GM23248 (cell line): ENCODE measurements at regions not wholly inside any gene's neighbourhood (a gene's known extent, or its start where the extent isn't known, plus 50 kb on each side); places are given as distances from the start of the nearest gene placed in this dataset.

Source experiments
- DNase-seq: peaks from one replicate; pipeline ENCODE4 v3.0.0-alpha.2; 2015
- H2AFZ ChIP-seq: fragments of 200-600 bp; sonication (generic); 2 replicates; pipeline ENCODE4 v1.6.1; 2016; ENCODE audit warnings: antibody characterized with exemption
- H3F3A ChIP-seq: fragments of 200-600 bp; sonication (generic); 2 replicates; pipeline ENCODE4 v1.6.1; 2016; ENCODE audit warnings: mild to moderate bottlenecking, antibody characterized with exemption, mixed run types; ENCODE audit not compliant: insufficient read depth
- H3K27ac ChIP-seq: fragments of 200-600 bp; sonication (generic); 2 replicates; pipeline ENCODE4 v1.5.1; 2016; ENCODE audit warnings: mild to moderate bottlenecking
- H3K27me3 ChIP-seq: fragments of 200-600 bp; sonication (generic); replicated peaks from 2 replicates; pipeline ENCODE4 v1.6.1; 2016; ENCODE audit warnings: mild to moderate bottlenecking; ENCODE audit not compliant: insufficient read depth
- H3K36me3 ChIP-seq: fragments of 200-600 bp; sonication (generic); 2 replicates; pipeline ENCODE4 v1.6.1; 2016; ENCODE audit warnings: low read depth, mild to moderate bottlenecking
- H3K4me1 ChIP-seq: fragments of 200-600 bp; sonication (generic); 2 replicates; pipeline ENCODE4 v1.6.1; 2016; ENCODE audit warnings: mild to moderate bottlenecking; ENCODE audit not compliant: insufficient read depth
- H3K4me2 ChIP-seq: fragments of 200-600 bp; sonication (generic); one replicate; pipeline ENCODE4 v1.6.1; 2016; ENCODE audit warnings: mild to moderate bottlenecking; ENCODE audit not compliant: unreplicated experiment
- H3K4me3 ChIP-seq: fragments of 200-600 bp; sonication (generic); 2 replicates; pipeline ENCODE4 v1.5.1; 2016; ENCODE audit warnings: mild to moderate bottlenecking
- H3K79me2 ChIP-seq: fragments of 200-600 bp; sonication (generic); 2 replicates; pipeline ENCODE4 v1.6.1; 2016; ENCODE audit warnings: mild to moderate bottlenecking; ENCODE audit not compliant: insufficient read depth
- H3K9ac ChIP-seq: fragments of 200-600 bp; sonication (generic); 2 replicates; pipeline ENCODE4 v1.6.1; 2016; ENCODE audit warnings: mild to moderate bottlenecking
- H3K9me2 ChIP-seq: fragments of 200-600 bp; sonication (generic); 2 replicates; pipeline ENCODE4 v1.6.1; 2016; ENCODE audit warnings: mixed run types, mild to moderate bottlenecking, moderate library complexity; ENCODE audit not compliant: insufficient read depth
- H3K9me3 ChIP-seq: fragments of 200-600 bp; sonication (generic); one replicate; pipeline ENCODE4 v1.6.1; 2017; ENCODE audit warnings: low read depth
- H4K20me1 ChIP-seq: fragments of 200-600 bp; sonication (generic); 2 replicates; pipeline ENCODE4 v1.6.0; 2016; ENCODE audit not compliant: insufficient read depth
- EZH2 ChIP-seq: fragments of 200-600 bp; sonication (generic); IDR thresholded peaks from 2 replicates; pipeline ENCODE4 v1.6.1; 2018; ENCODE audit warnings: antibody characterized with exemption, mild to moderate bottlenecking; ENCODE audit not compliant: insufficient read depth, poor library complexity, severe bottlenecking
- EZH2phosphoT487 ChIP-seq: fragments of 200-600 bp; sonication (generic); IDR thresholded peaks from 2 replicates; pipeline ENCODE4 v1.6.1; 2018; ENCODE audit warnings: antibody characterized with exemption, moderate library complexity, mild to moderate bottlenecking, low read depth; ENCODE audit not compliant: insufficient read depth
- WGBS, 2 experiments: methylation state at CpG; one replicate each; pipeline ENCODE4 v1.1.6; 2015 to 2017; ENCODE audit warnings: low lambda C conversion rate in 2 of 2, low coverage in 1 of 2; ENCODE audit errors: missing lambda C conversion rate in 2 of 2; 5-methylcytosine and 5-hydroxymethylcytosine counted together
- in situ Hi-C: fragments of 300-500 bp; cut with MboI; formaldehyde crosslinking; loops from 2 replicates; pipeline ENCODE4 v1.15.0; 2020

DNA sequence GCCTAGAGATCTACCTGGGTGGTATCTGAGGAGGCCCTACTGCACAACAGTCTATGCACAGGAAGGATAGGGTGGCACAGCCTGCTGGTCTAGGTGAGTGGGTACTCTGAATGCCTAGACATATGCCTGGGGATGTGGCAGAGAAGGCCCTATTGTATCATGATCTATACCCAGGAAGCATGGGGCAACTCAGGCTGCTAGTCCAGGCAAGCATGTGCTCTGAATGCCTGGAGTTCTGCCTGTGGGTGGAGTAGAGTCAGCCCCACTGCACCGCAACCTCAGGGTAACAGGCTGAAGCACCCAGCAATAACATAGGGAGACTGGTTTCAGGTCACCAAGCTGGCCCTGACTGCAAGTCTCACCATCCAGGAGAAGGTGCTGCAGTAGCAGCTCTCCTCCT, 224.7 kb downstream of the MFSD1 start:
- H3K79me2 ChIP-seq, result no peaks in the 10 kb centered on the region
- H3K9me3 ChIP-seq, result no peaks in the 10 kb centered on the region
- no peaks in the 10 kb centered on the region for H3K27me3 ChIP-seq
- H3K4me1 ChIP-seq, result peaks cover 10% of the 10 kb centered on the region
- H3K27ac ChIP-seq, result no peak overlapping the region
- H3K9ac ChIP-seq, result no peak overlapping the region
- H3K36me3 ChIP-seq, result no peaks in the 10 kb centered on the region
- no peak for DNase-seq
- H3K9me2 ChIP-seq, result no peaks in the 10 kb centered on the region
- H4K20me1 ChIP-seq, result no peaks in the 10 kb centered on the region
- 70 to 73% methylated on average over 1 of the region's 1 CpG for WGBS, 2 experiments
- TF ChIP-seq EZH2phosphoT487 (no peak), EZH2 (no peak)
- no peak overlapping the region for H3K4me3 ChIP-seq
- in situ Hi-C loops, result no loop called here
- H2AFZ ChIP-seq, result no peak overlapping the region
- H3K4me2 ChIP-seq, result no peak overlapping the region
- H3F3A ChIP-seq, result no peaks in the 10 kb centered on the region; the same call in 1 of the 2 replicates

DNA sequence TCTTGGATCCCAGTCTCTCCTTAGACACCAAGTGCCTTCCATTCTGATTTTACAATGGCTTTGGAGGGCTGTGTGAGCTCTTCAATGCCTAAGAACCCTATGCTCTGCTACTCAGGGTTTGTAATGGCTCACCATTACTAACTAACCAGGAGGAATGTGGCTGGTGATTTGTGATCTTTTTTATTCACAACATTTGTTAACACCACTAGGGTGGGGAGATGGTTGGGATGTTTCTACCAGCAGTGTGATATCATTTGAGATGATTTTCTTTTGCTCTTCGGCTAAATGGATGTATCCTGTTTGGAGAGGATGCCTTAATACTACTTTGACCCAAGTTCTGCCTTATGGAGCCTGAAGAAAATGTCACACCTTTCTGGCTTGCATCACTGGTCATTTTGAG, 226.9 kb downstream of the MFSD1 start:
- no peaks in the 10 kb centered on the region for H3K27me3 ChIP-seq
- no peaks in the 10 kb centered on the region for H3K9me2 ChIP-seq
- H3F3A ChIP-seq, result no peaks in the 10 kb centered on the region; the same call in 1 of the 2 replicates
- no peaks in the 10 kb centered on the region for H3K9me3 ChIP-seq
- no peak overlapping the region for H3K4me3 ChIP-seq
- H3K27ac ChIP-seq, result no peak overlapping the region
- TF ChIP-seq EZH2 (no peak), EZH2phosphoT487 (no peak)
- in situ Hi-C loops, result no loop called here
- DNase-seq, result peak; percentile 4
- H3K79me2 ChIP-seq, result no peaks in the 10 kb centered on the region
- peaks cover 17% of the 10 kb centered on the region for H3K4me1 ChIP-seq
- no peak overlapping the region for H3K9ac ChIP-seq
- H4K20me1 ChIP-seq, result no peaks in the 10 kb centered on the region
- WGBS, 2 experiments, result 51 to 67% methylated on average over 1 of the region's 1 CpG
- H2AFZ ChIP-seq, result no peak overlapping the region
- H3K36me3 ChIP-seq, result no peaks in the 10 kb centered on the region
- H3K4me2 ChIP-seq, result no peak overlapping the region

DNA sequence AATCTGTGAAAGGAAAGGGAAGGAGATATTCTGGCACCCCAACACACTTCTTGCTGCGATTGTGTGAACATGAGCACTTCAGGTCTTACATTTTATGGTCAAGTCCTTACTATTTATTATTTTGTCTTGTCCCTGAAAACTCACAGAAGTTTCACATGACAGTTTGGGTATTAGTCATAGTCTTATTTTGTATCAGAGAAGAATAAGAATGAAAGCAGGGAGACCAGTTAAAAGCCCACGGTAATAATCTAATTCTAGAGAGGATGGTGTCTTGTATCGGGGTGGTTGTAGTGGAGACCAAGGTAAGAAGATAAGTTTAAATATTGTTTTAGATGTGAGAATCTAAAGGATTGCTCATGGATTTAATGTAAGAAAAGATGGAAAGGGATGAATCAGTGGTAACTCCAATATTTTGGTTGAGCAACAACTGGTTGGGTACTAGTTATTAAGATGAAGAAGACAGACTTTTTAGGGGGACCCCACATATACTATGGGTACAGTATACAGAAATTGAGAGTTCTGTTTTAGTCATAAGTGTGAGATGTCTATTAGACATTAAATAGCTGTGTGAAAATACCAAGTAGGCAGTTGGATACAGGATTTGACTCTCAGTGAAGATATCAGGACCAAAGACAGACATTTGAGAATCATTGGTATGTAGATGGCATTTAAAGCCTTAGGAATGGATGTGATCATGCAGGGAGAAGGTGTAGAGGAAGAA, 227.6 kb downstream of the MFSD1 start:
- H3K9ac ChIP-seq, result no peak overlapping the region

DNA sequence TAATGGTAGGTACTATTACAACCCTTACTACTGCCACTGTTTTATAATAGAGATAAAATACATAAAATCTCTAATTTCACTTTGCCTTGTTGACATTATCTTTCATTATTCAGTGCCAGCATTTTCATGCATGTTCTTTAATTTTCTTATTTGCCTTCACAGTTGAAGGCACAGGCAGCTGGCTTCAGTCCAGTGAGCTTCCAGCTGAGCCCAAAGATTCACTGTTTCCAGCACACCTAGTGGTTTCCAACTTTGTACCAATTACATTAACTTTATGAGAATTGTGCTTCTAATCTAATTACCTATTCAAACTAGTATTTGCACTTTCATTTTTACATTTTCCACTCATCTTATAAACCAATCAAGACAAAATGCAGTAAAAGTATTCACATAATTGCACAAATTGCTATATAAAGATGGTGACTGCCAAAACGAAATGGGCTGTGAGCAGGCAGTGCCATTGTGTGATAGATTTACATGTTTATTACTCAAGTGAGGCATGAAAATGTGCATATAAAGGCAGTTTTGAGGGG, 228.3 kb downstream of the MFSD1 start:
- Histone ChIP-seq H3K27me3 (no peaks in the 10 kb centered on the region), H3F3A (no peaks in the 10 kb centered on the region; the same call in 1 of the 2 replicates), H3K4me3 (no peak overlapping the region), H3K4me2 (no peak overlapping the region), H2AFZ (no peak overlapping the region), H3K79me2 (no peaks in the 10 kb centered on the region), H3K9me2 (no peaks in the 10 kb centered on the region), H3K9me3 (no peaks in the 10 kb centered on the region), H3K27ac (no peak overlapping the region), H3K9ac (no peak overlapping the region), H3K4me1 (peaks cover 17% of the 10 kb centered on the region), H3K36me3 (no peaks in the 10 kb centered on the region), H4K20me1 (no peaks in the 10 kb centered on the region)
- TF ChIP-seq EZH2phosphoT487 (no peak), EZH2 (no peak)
- WGBS, 2 experiments, result 22 to 42% methylated on average over 1 of the region's 1 CpG
- in situ Hi-C loops, result no loop called here
- no peak for DNase-seq

More for the DNA sequence above, 227.6 kb downstream of the MFSD1 start:
- Histone ChIP-seq H3K27me3 (no peaks in the 10 kb centered on the region), H3K9me2 (no peaks in the 10 kb centered on the region), H2AFZ (no peak overlapping the region), H3K27ac (no peak overlapping the region), H3K36me3 (no peaks in the 10 kb centered on the region), H3K4me3 (no peak overlapping the region), H3K9me3 (no peaks in the 10 kb centered on the region), H4K20me1 (no peaks in the 10 kb centered on the region), H3F3A (no peaks in the 10 kb centered on the region; the same call in 1 of the 2 replicates), H3K4me1 (peaks cover 17% of the 10 kb centered on the region), H3K4me2 (no peak overlapping the region), H3K79me2 (no peaks in the 10 kb centered on the region)
- no peak for TF ChIP-seq EZH2phosphoT487
- TF ChIP-seq EZH2, result no peak
- 72 to 85% methylated on average over 3 of the region's 3 CpGs for WGBS, 2 experiments
- no peak for DNase-seq
- in situ Hi-C loops, result no loop called here
